Activated naive CD4-positive, alpha-beta T cell treated with anti-CD3 and anti-CD28 coated beads, Interleukin-2, amount 50 U/mL, for 72 hours (primary cell): ENCODE measurements at regions not wholly inside any gene's neighbourhood (a gene's known extent, or its start where the extent isn't known, plus 50 kb on each side); places are given as distances from the start of the nearest gene placed in this dataset.

ENCODE experiments used
- ATAC-seq, 2 donors: fragments of 150-1000 bp; cut with Tn5 transposase; 2 replicates each; pipeline ENCODE4 v1.10.0; 2021; ENCODE audit warnings: mild to moderate bottlenecking in 2 of 2, moderate library complexity in 2 of 2
- DNase-seq, 2 donors: peaks; one replicate each; pipeline ENCODE4 v3.0.0; 2021 to 2022; ENCODE audit warnings: low spot score in 2 of 2
- H3K27ac Mint-ChIP-seq, 2 donors: one replicate each; pipeline ENCODE4 v1.8.0; 2022; ENCODE audit warnings: mild to moderate bottlenecking in 2 of 2, mixed read lengths in 2 of 2
- H3K36me3 Mint-ChIP-seq, 2 donors: one replicate each; pipeline ENCODE4 v1.8.0; 2022; ENCODE audit warnings: mixed read lengths in 2 of 2
- H3K9me3 Mint-ChIP-seq, 2 donors: one replicate each; pipeline ENCODE4 v1.8.0; 2022; ENCODE audit warnings: mixed read lengths in 2 of 2

DNA sequence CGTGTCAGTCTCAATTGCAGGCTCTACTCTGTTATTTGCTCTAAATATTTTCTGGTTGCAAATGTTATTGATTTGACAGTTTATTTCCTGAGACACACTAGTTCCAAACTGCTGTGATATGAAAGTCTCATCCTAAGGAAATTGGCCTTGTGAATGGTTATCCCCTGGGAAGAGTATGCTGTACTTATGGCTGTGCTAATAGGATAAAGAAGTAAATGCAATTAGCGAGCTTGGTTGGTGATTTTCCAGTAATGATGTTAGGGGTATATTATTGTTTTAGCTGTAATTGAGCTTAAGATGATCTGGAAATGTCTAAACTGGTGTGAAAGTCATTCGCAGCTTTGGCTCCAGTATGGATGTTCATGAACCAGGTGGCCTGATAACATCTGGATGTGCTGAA is 197.9 kb downstream of the SUDS3 start:
- H3K9me3 Mint-ChIP-seq, result peaks cover 5 to 6% of the 10 kb centered on the region in 2 donors
- DNase-seq (no peak), ATAC-seq (no peak)
- no peaks in the 10 kb centered on the region for H3K36me3 Mint-ChIP-seq
- H3K27ac Mint-ChIP-seq, result no peak overlapping the region

DNA sequence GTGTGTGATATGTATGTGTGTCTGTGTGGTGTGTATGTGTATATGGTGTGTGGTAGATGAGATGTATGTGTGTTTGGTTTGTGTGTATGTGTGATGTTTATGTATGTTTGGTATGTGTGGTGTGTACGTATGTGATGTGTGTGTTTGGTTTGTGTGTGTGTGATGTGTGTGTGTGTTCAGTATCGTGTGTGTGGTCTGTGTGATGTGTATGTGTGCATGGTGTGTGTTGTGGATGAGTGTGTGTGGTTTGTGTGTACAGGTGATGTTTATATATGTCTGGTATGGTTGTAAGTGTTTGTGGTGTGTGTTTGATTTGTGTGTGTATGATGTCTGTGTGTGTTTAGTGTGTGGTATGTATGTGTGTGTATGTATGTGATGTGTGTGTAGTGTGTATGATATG is 199.4 kb downstream of the SUDS3 start:
- no peak for ATAC-seq
- Mint-ChIP-seq H3K9me3 (peaks cover 5 to 6% of the 10 kb centered on the region in 2 donors), H3K27ac (no peak overlapping the region), H3K36me3 (no peaks in the 10 kb centered on the region)
- DNase-seq, result no peak

DNA sequence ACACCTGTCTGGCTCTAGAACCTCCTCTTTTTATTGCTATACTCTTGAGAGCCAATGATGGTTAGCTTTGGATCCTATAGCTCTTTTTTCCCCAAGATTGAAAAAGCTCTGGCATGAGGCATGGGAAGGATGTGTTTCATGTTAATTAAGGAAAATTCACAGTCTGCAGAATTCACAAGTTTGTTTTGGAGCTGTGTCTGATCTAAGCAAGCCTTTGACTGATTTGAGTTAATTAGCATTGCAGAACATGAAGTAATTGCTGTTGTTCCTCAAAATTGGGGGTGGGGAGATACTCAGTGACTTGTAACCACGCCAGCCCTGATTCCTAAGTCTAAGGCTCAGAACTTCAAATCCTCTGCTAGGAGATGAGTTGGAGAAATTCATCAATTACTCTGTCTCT is 205.0 kb downstream of the SUDS3 start:
- Mint-ChIP-seq H3K9me3 (no peaks in the 10 kb centered on the region), H3K27ac (no peak overlapping the region)
- no peak for ATAC-seq

DNA sequence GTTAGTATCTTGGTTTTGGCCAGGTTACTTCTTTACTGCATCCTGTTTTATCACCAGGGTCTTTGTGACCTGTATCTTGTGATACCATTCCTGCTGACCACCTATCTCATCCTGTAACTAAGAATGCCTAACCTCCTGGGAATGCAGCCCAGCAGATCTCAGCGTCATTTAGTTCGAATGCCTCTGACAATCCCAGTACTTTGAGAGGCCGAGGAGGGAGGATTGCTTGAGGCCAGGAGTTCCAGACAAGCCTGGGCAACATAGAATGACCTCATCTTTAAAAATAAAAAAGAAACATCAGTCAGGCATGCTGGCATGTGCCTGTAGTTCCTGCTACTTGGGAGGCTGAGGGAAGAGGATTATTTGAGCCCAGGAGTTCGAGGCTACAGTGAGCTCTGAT is 206.5 kb downstream of the SUDS3 start:
- Mint-ChIP-seq H3K9me3 (no peaks in the 10 kb centered on the region), H3K27ac (no peak overlapping the region), H3K36me3 (no peaks in the 10 kb centered on the region)
- ATAC-seq, result no peak
- DNase-seq, result no peak

More for the DNA sequence above, 205.0 kb downstream of the SUDS3 start:
- DNase-seq, result no peak
- no peaks in the 10 kb centered on the region for H3K36me3 Mint-ChIP-seq

DNA sequence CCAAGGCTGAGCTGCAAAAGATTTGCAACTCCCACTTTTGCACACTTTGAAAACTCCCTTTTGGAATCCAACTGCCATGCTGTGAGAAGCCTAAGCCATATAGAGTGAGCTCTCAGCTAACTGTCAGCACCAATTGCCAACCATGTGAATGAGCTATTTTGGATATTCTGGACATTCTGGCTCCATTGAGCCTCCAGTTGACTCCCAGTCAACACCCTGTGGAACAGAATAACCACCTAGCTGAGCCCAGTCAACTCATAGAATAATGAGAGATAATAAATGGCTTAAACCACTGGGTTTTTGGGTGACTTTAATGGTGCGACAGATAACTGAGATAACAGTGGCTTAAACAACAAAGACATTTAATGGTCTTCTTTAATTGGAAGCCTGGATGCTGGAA is 210.1 kb downstream of the SUDS3 start:
- Mint-ChIP-seq H3K36me3 (no peaks in the 10 kb centered on the region), H3K9me3 (no peaks in the 10 kb centered on the region), H3K27ac (no peak overlapping the region)
- DNase-seq (no peak), ATAC-seq (no peak)

DNA sequence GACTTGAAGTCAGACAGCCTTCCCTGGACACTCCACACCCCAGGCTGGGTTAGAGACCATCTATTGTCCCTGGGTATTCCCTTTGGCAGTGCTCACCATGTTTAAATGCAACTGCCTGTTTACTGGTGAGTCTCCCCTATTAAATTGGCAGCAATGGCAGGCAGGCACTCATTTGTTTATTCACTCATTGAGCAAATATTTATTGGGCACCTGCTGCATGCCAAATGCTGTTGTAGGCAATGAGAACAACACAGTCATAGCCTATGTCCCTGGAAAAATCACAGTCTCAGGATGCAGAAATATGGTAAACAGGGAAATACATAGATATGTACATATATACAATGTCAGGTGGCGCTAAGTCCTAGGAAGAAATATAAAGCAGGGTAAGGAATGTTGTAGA is 212.8 kb downstream of the SUDS3 start:
- no peaks in the 10 kb centered on the region for H3K9me3 Mint-ChIP-seq
- no peak for ATAC-seq
- no peak for DNase-seq

DNA sequence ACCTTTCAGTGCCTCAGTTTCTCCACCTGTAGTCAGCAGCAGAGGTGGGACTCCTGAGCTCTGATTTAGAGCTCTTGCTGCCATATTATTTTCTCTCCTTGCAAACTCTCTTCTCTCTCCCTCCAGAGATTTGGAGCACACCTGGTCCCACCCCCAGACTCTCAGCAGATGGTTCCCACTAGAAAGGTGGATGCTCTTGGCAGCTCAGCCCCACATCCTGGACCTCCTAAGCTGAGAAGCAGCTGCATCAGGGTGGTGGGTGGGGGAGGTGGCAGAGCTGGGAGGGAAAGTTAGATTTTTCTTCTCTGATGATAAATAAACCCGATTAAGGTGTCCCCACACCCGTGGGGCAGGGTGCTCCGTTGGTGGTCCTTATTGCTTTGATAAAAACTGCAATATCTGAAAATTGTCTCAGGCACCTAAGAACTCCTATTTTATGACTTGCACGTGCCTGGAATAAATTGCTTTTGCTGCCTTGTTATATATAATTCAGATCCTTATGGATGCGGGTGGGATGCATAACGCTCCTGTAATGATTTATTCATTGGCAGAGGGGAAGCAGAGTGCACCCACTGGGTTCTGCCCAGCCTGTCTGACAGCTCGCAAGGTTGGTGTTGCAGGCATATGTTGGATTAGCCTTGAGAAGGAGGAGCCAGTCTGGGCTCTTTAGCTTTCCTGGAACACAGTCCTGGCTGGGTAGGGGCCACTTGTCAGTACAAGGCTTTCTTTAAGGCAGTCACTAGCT is 214.2 kb downstream of the SUDS3 start:
- no peaks in the 10 kb centered on the region for H3K36me3 Mint-ChIP-seq
- no peak for ATAC-seq
- no peak overlapping the region for H3K27ac Mint-ChIP-seq
- no peak for DNase-seq
- peaks cover 0 to 4% of the 10 kb centered on the region in 2 donors for H3K9me3 Mint-ChIP-seq

More for the DNA sequence above, 212.8 kb downstream of the SUDS3 start:
- no peaks in the 10 kb centered on the region for H3K36me3 Mint-ChIP-seq
- H3K27ac Mint-ChIP-seq, result no peak overlapping the region

DNA sequence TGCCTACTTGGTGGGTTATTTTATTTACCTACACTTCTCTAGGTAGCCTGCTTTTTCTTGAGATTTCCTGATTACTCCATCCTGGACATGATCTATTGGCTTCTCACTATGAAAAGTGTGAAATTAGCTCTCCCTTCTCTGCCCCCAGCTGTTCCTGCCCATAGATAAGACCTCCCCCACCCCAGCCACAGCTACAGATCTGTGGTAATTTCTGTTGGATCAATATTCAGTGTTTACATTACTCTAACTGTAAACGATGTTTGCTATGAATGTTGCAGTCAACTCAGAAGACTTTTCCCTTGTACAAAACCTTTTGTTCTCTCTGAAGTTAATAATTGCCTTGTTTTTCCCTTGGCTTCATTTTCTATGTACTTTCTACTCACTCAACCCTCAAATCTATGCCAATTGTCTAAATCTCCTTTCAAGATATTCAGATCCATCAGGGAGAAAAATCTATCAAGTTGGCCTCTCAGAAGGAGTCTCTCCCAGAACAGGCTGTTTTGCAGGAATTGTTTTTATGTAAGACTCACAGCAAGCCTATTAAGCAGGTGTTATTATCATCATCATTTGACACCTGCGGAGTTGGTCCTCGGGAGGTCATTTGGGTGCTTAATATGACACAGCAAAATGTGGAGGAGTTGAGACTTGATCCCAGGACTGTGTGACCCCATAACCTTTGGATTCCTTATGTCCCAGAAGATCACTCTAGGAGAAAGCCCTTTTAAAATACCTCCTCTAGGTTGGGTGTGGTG is 227.4 kb downstream of the SUDS3 start:
- peaks cover 5 to 13% of the 10 kb centered on the region in 2 donors for H3K9me3 Mint-ChIP-seq
- H3K36me3 Mint-ChIP-seq, result peaks cover 0 to 8% of the 10 kb centered on the region in 2 donors
- no peak overlapping the region for H3K27ac Mint-ChIP-seq
- ATAC-seq, result no peak
- no peak for DNase-seq

DNA sequence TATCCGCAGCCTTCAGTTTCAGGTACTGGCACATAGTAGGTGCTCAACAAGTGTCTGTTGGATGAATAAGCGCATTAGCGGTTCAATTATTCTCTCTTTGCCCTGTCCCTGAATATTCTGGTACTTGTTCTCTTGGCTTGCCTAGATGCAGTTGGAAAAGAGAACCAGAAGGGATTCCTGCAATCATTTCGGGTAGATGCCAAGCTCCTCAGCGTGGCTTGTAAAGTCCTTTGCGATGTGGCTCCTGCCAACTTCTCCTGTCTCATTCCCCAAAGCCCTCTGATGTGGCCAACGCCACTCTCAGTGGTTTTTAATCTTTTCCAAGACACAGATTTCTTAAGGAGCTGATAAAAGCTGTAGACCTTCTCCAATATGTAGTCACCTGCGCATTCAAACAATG is 230.3 kb downstream of the SUDS3 start:
- no peak for DNase-seq
- H3K27ac Mint-ChIP-seq, result no peak overlapping the region
- H3K9me3 Mint-ChIP-seq, result peaks cover 0 to 13% of the 10 kb centered on the region in 2 donors
- ATAC-seq, result no peak
- peaks cover 0 to 8% of the 10 kb centered on the region in 2 donors for H3K36me3 Mint-ChIP-seq

DNA sequence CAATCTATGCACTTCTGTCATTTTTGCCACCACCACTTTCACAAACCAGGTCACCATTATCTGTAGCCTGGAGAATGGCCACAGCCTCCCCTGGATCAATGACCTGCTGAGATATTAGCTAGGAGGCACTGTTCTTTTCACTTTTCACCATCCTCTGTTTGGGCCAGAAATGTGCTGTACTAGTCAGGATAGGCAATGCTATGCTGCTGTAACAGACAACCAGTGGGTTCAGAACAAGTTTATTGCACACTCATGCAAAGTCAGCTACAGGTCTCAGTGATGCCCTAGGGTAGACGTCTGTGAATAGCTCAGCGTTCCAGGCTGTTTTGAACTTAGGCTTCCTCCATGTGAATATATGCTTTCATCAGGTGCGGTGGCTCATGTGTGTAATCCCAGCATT is 231.5 kb downstream of the SUDS3 start:
- Mint-ChIP-seq H3K27ac (no peak overlapping the region), H3K36me3 (peaks cover 0 to 8% of the 10 kb centered on the region in 2 donors), H3K9me3 (peaks cover 0 to 16% of the 10 kb centered on the region in 2 donors)
- DNase-seq (no peak), ATAC-seq (no peak)

DNA sequence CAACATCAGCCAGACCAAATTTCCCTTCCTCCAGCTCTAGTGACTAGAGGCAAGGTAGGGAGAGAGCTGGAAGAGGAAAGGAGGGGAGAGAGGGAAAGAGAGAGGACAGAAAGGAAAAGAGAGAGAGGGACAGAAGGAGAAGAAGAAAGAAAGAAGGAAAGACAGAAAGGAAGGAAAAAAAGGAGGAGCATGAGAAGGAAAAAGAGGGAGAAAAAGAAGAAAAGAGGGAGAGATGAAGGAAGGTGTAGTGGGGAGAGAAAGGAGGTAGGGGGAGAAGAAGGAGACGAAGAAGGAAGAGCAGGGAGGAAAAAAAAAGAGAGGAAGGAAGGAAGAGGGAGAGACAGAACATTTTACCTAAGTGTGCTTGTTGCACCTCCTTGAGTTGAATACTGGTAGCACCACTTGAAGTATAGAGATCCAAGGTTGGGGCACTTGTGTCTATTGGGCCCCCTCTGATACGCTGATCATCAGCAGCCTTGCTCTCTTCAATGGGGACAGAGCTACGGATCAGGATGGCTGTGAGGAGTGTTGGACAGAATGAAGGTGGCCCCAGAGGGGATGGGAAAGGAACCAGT is 232.5 kb downstream of the SUDS3 start:
- DNase-seq, result no peak
- no peak for ATAC-seq
- no peak overlapping the region for H3K27ac Mint-ChIP-seq
- H3K36me3 Mint-ChIP-seq, result peaks cover 0 to 8% of the 10 kb centered on the region in 2 donors
- peaks cover 5 to 24% of the 10 kb centered on the region in 2 donors for H3K9me3 Mint-ChIP-seq

DNA sequence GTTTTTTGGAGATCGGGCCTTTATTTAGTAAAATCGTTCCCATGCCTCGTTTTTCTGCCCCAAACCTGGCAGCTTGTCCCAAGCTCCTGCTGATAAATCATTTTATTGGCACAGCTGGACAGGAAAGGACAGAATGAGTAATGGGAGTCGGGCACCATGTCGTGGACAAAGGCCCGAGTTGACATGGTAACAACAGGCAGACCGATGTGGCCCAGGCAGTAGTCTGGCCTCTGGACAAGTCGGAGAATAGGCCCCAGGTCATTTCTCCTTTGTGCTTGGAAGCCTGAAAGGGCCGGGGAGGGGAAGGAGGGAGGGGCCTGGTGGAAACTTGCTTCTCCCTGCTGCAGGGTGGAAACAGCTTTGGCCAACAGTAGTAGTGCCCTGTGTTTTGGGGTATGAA is 234.9 kb downstream of the SUDS3 start:
- H3K9me3 Mint-ChIP-seq, result peaks cover 10 to 18% of the 10 kb centered on the region in 2 donors
- peaks cover 0 to 8% of the 10 kb centered on the region in 2 donors for H3K36me3 Mint-ChIP-seq
- H3K27ac Mint-ChIP-seq, result no peak overlapping the region
- ATAC-seq, result no peak
- DNase-seq, result no peak

DNA sequence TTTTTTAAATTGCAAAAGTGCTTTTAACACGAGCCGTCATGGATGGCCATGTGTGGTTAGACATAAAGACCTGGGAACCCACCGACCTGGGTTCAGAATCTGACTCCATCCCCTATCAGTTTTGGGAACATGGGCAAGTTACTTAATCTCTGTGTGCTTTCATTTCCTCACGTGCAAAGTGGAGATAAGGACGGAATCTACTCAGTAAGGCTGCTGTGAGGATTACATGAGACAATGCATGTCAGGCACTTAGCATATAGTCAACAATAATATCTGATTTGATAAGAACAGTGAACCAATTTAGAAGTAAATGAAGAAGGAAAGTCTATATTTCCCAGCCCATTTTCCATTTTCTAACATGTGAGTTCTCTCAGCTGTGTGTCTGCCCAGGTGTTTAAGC is 235.4 kb downstream of the SUDS3 start:
- H3K36me3 Mint-ChIP-seq, result peaks cover 0 to 8% of the 10 kb centered on the region in 2 donors
- ATAC-seq, result no peak
- H3K9me3 Mint-ChIP-seq, result peaks cover 10 to 16% of the 10 kb centered on the region in 2 donors
- DNase-seq, result no peak
- H3K27ac Mint-ChIP-seq, result no peak overlapping the region

DNA sequence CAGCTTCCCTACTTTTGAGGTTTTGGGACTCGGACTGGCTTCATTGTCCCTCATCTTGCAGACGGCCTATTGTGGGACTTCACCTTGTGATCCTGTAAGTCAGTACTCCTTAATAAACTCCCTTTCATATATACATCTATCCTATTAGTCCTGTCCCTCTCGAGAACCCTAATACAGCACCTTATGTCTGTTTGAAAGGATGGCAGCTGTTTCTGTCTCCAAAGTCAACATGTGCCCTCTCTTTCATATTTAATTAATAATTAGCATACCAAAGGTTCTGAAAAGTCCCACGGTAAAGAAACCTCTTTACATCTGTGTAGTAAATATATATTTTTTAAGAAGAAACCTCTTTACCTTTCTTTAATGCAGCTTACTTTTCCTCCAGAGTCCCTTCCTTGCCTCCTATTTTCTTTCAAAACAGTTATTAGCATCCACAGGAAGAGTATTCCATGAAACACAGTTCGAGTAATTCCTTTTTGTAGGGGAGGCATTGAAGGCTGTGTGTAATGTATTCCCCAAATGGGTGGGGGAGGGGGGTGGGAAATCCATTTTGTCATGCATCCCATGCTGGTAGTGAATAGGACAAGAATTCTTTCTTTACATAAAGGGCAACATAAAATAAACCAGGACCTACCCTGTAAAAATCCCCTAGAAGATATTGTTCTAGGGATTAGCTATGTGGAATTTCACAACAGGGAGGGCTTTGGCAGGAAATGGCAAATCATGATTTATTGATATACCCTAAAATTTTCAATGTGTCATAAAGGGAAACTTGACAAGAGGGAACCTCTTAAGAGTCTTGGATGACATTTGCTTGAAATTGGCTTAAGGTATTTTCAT is 241.5 kb downstream of the SUDS3 start:
- DNase-seq (no peak), ATAC-seq (no peak)
- Mint-ChIP-seq H3K27ac (no peak overlapping the region), H3K36me3 (no peaks in the 10 kb centered on the region), H3K9me3 (peaks cover 7 to 10% of the 10 kb centered on the region in 2 donors)

DNA sequence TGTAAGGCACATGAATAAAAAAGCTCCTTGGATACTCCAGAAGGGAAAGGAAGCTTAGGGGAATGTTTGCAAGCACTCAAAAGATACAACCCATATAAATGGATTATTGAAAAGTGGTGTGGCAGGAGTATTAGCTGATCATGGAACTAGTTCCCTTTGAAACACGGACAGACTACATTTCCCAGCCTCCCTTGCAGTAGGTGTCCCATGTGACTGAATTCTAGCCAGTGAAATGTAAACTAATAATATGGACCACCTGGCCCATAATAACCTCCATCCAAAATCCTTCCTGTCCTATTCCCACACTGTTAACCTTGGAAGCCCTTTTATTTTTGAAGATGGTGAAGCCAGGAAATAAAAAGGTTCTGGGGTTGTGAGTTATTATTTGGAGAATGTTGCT is 242.3 kb downstream of the SUDS3 start:
- ATAC-seq, result no peak
- H3K36me3 Mint-ChIP-seq, result no peaks in the 10 kb centered on the region

DNA sequence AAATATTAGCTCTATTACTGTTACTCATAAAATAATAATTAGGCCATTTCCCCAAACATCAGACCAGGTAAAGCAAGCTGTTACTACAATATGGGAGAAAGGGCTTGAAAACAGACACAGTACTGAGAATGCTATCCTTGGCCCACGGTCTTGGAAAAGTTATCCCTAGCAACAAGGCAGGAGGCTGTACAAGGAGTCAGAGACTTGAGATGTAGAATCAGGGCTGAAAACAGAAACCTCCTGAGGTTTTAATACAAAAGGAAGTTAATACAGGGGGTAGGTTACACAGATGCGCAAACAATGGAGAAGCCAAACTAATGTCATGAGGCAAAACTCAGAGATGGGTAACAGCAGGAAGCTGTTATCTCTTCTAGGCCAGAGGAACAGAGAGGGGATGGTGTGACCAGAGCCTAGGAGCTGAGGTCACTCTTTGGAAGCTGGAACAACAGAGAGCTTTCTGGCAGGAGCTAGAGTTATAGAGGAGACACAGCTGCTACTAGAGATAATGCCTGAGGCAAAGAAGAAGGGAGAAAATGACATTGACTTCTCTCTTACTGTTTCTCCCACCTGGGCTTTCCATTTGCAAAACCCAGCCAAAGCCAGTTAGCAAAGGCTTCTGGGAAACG is 248.8 kb downstream of the SUDS3 start:
- DNase-seq (no peak), ATAC-seq (no peak)
- peaks cover 9 to 10% of the 10 kb centered on the region in 2 donors for H3K9me3 Mint-ChIP-seq
- H3K27ac Mint-ChIP-seq, result no peak overlapping the region
- H3K36me3 Mint-ChIP-seq, result no peaks in the 10 kb centered on the region

More for the DNA sequence above, 242.3 kb downstream of the SUDS3 start:
- DNase-seq, result no peak
- H3K9me3 Mint-ChIP-seq, result peaks cover 0 to 10% of the 10 kb centered on the region in 2 donors
- H3K27ac Mint-ChIP-seq, result no peak overlapping the region
